GM19324 (cell line): ENCODE measurements at regions not wholly inside any gene's neighbourhood (a gene's known extent, or its start where the extent isn't known, plus 50 kb on each side); places are given as distances from the start of the nearest gene placed in this dataset.
"Not testable (repeated sequence)": the region's sequence is repeated elsewhere in the genome, so short reads cannot be mapped to it uniquely, and the experiment has no call there.

ENCODE experiments used
- ATAC-seq: cut with Tn5 transposase; IDR thresholded peaks from one replicate; pipeline ENCODE4 v1.9.1; 2021; ENCODE audit warnings: mild to moderate bottlenecking, moderate library complexity; ENCODE audit not compliant: unreplicated experiment, low FRiP score

GRCh38 chr20:19833395-19833794 is 75.3 kb downstream of the RIN2 start:
- ATAC-seq, result no peak

GRCh38 chr20:19834287-19834686 is 76.2 kb downstream of the RIN2 start:
- ATAC-seq, result no peak

GRCh38 chr20:19834783-19835182 is 76.7 kb downstream of the RIN2 start:
- no peak for ATAC-seq

- ATAC-seq, result no peak
Measured at GRCh38 chr20:19835533-19836222, 77.6 kb downstream of the RIN2 start.

DNA sequence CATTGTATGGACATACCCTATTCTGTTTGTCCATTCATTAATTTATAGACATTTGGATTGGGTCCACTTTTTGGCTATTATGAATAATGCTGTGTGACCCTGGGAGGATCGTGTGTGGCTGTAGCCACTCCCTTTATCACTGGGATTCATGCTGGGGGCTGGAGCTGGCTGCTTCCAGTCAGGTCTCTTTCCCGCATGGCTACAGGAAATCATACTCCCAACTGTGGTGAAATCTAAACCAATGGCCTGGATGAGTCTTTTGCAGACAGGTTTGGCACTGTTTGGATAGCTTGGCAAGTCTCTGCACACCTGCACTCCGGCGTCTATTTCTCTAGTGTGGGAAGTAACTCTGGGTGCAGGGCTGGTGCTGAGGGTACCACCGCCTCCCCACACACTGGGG is 80.4 kb downstream of the RIN2 start:
- ATAC-seq, result no peak

GRCh38 chr20:19839053-19839452 is 81.0 kb downstream of the RIN2 start:
- ATAC-seq, result no peak

DNA sequence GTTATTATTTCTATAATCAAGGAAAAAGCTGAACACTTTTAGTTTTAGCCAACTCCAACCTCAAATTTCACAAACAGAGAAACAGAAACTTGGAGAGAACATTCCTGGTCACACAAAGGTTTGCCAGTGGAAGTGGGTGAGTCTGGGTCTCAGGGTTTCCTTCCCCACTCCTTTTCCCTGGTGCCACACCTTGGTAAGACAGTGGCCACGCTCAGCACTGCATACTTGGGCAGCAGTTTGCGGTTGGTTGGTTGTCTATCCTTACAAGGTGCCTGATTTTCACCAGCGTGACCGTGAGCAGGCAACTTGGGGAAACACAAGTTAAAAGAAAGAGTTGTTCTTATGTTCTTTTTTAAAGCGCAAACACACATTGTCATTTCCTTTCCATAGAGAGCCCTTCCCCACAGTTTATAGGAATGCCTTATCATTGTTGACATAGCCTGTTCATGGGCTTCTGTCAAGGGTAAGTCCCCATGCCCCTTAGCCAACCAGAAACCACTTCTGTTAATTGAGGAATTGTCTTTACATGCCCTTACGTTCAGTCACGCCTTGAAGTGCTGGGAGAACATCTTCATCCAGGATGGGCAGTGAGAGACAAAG is 82.2 kb downstream of the RIN2 start:
- no peak for ATAC-seq

- ATAC-seq, result no peak
Measured at GRCh38 chr20:19841740-19842139, 83.7 kb downstream of the RIN2 start.

GRCh38 chr20:19844850-19845249 is 86.8 kb downstream of the RIN2 start:
- not testable (repeated sequence) for ATAC-seq

DNA sequence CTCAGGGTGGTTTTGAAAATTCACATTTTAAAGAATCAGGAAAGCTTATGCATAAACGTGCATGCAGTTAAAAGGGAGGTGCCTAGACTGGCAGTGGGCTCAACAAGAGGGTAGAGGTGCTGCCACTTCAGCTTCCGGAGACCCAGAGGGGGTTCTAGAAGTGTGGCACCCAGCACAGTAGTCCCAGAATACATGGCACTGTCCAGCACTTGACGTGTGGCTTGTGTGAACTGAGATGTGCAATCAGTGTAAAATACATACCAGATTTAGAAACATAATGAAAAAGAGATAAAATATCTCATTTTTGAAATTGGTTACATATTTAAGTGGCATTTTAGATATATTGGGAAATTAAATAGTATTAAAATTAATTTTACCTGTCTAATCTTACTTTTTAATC is 89.3 kb downstream of the RIN2 start:
- no peak for ATAC-seq

- no peak for ATAC-seq
Measured at GRCh38 chr20:19849341-19850197, 91.5 kb downstream of the RIN2 start.

- ATAC-seq, result no peak
Measured at GRCh38 chr20:19850198-19850533, 92.1 kb downstream of the RIN2 start.

DNA sequence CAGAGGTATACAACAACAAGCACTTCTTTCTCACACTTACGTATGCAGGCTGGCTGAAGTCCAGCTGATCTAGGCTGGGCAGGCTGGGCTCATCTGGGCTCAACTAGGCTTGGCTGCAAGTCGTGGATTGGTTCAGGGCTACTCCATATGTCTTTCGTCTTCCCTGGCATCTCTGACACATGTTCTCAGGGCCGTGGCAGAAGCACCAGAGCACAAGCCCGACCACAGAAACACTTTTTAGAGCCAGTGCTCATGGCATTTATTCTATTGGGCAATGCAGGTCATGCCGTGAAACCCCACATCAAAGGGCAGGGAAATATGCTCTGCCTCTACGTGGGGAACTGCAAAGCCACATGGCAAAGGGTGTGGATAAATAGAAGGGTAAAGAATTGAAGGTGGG is 93.8 kb downstream of the RIN2 start:
- ATAC-seq, result no peak

DNA sequence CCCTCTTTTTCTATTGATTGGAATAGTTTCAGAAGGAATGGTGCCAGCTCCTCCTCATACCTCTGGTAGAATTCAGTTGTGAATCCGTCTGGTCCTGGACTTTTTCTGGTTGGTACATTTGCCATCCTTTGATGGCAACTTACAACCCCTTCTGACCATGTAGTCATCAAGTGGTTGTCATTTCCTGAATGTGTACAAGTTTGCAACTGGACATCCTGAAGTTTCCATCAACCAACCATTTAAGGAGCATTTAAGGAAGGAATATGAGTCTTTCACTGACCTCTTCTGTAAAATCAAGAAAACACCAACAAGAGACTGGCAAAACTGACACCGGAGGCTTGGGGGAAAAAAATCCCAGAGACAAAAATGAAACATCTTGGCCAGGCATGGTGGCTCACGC is 97.4 kb downstream of the RIN2 start:
- no peak for ATAC-seq

GRCh38 chr20:19858466-19859371 is 100.7 kb downstream of the RIN2 start:
- no peak for ATAC-seq

DNA sequence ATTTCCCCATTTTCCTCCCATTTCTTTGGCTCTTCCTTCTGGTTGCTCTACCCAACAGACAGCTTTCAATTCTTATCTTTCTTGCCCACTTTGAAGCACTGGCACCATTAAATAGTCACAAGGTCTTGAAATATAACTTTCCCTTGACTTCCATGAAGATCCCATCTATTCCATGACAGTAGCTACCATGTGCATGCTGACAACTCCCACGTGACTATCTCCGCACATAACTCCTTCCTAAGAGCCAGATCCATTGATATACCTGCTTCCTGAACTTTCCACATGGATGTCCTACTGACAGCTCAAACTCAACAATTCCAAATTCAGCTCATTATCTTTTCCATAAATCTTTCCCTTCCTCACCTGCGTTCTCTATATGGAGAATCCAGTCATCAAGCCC is 101.4 kb downstream of the RIN2 start:
- no peak for ATAC-seq

- no peak for ATAC-seq
Measured at GRCh38 chr20:19860737-19861136, 102.7 kb downstream of the RIN2 start.

DNA sequence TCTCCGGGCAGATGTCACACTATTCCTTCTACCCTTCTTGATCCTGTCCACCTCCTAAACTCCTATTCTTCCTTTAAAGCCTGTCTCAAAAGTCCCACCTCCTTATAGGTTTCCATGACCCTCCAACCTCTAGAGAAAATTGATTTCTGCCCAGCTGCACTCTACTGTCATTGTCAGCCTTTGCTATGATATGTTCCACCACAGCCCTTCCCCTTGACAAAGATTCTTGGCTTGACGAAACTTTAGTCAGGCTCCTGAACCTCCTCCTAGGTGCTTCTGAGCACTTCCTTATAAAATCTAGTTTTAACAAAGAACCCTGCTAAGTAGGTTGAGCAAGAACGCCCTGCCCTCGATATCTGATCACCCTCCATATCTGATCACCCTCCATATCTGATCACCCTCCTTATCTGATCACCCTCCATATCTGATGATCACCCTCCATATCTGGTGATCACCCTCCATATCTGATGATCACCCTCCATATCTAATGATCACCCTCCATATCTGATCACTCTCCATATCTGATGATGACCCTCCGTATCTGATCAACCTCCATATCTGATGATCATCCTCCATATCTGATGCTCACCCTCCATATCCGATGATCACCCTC is 103.2 kb downstream of the RIN2 start:
- ATAC-seq, result no peak

GRCh38 chr20:19864130-19864529 is 106.1 kb downstream of the RIN2 start:
- no peak for ATAC-seq

DNA sequence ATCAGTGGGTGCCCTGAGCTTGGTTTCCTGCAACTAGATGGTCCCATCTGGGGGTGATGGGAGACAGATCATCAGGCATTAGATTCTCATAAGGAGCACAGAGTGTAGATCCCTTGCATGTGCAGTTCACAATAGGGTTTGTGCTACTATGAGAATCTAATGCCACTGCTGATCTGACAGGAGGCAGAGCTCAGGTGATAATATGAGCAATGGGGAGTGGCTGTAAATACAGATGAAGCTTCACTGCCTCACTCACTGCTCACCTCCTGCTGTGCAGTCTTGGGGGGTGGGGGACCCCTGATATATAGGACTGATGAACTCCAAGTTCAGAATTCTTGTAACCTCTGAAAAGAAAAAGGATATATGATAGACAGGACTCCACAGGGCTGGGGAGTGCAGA is 108.0 kb downstream of the RIN2 start:
- no peak for ATAC-seq
